ENCODE measurements at regions not wholly inside any gene's neighbourhood (a gene's known extent, or its start where the extent isn't known, plus 50 kb on each side); places are given as distances from the start of the nearest gene placed in this dataset.

- Histone ChIP-seq H3K9ac (ENCODE audit: insufficient read depth, low read length, poor library complexity, severe bottlenecking) (no peak overlapping the region), H3K27ac (ENCODE audit: low read depth in 1 of 2, low read length in 2 of 2) (no peak overlapping the region), H3K4me3 (replicated peaks in 1 of 3; ENCODE audit: low read depth in 2 of 3, low read length in 3 of 3) (no peak overlapping the region), H3K36me3 (replicated peaks in 1 of 2; ENCODE audit: control insufficient read depth in 1 of 2, insufficient read depth in 2 of 2, low read length in 2 of 2) (no peaks in the 10 kb centered on the region), H3K4me2 (replicated peaks; ENCODE audit: extremely low read depth, low read length, poor library complexity, severe bottlenecking) (no peak overlapping the region), H3K27me3 (ENCODE audit: control insufficient read depth in 2 of 2, insufficient read depth in 2 of 2, low read length in 2 of 2) (no peaks in the 10 kb centered on the region), H4K20me1 (ENCODE audit: insufficient read depth, low read length) (no peaks in the 10 kb centered on the region), H3K4me1 (ENCODE audit: control insufficient read depth in 1 of 2, insufficient read depth in 2 of 2, low read length in 2 of 2) (no peaks in the 10 kb centered on the region), H2AFZ (ENCODE audit: insufficient read depth, low read depth, low read length, poor library complexity, severe bottlenecking) (no peak overlapping the region), H3K9me3 (replicated peaks in 1 of 2; ENCODE audit: control insufficient read depth in 1 of 2, insufficient read depth in 1 of 2, low read length in 2 of 2) (peaks cover 0 to 2% of the 10 kb centered on the region in 2 donors), H3K79me2 (ENCODE audit: insufficient read depth, low read length) (no peaks in the 10 kb centered on the region)
- no peak overlapping the region for H3K27ac Mint-ChIP-seq
- H3K4me1 Mint-ChIP-seq, result no peaks in the 10 kb centered on the region
- no peak for DNase-seq
- peaks cover 0 to 4% (median 0%) of the 10 kb centered on the region in 3 donors for H3K27me3 Mint-ChIP-seq (ENCODE audit: low read depth in 3 of 3)
- TF ChIP-seq CTCF (IDR thresholded peaks at IDR 0.05), result no peak
- H3K4me3 Mint-ChIP-seq, result no peak overlapping the region
- no CpG with 5 or more reads among the region's 6 CpGs for WGBS (ENCODE audit: insufficient coverage)
- no peaks in the 10 kb centered on the region for H3K36me3 Mint-ChIP-seq
- intact Hi-C loops (cut with micrococcal nuclease), result no loop called here
- peaks cover 0 to 12% (median 4%) of the 10 kb centered on the region in 7 donors for H3K9me3 Mint-ChIP-seq
These were observed 213.4 kb upstream of the DMAC1 start for GRCh38 chr9:8012986-8013385.

- H3K4me1 ChIP-seq (ENCODE audit: control insufficient read depth in 1 of 2, insufficient read depth in 2 of 2, low read length in 2 of 2), result no peaks in the 10 kb centered on the region
- no CpG with 5 or more reads among the region's 1 CpG for WGBS (ENCODE audit: insufficient coverage)
- no peaks in the 10 kb centered on the region for H3K4me1 Mint-ChIP-seq
- H3K27ac ChIP-seq (ENCODE audit: low read depth in 1 of 2, low read length in 2 of 2), result no peak overlapping the region
- no peak overlapping the region for H2AFZ ChIP-seq (ENCODE audit: insufficient read depth, low read depth, low read length, poor library complexity, severe bottlenecking)
- H3K9ac ChIP-seq (ENCODE audit: insufficient read depth, low read length, poor library complexity, severe bottlenecking), result no peak overlapping the region
- no peak overlapping the region for H3K4me2 ChIP-seq (replicated peaks; ENCODE audit: extremely low read depth, low read length, poor library complexity, severe bottlenecking)
- intact Hi-C loops (cut with micrococcal nuclease), result no loop called here
- TF ChIP-seq CTCF (IDR thresholded peaks at IDR 0.05), result no peak
- H3K79me2 ChIP-seq (ENCODE audit: insufficient read depth, low read length), result no peaks in the 10 kb centered on the region
- no peak overlapping the region for H3K4me3 Mint-ChIP-seq
- DNase-seq, result no peak
- no peaks in the 10 kb centered on the region for H3K27me3 ChIP-seq (ENCODE audit: control insufficient read depth in 2 of 2, insufficient read depth in 2 of 2, low read length in 2 of 2)
- H3K9me3 ChIP-seq (replicated peaks in 1 of 2; ENCODE audit: control insufficient read depth in 1 of 2, insufficient read depth in 1 of 2, low read length in 2 of 2), result peaks cover 0 to 6% of the 10 kb centered on the region in 2 donors
- H3K36me3 ChIP-seq (replicated peaks in 1 of 2; ENCODE audit: control insufficient read depth in 1 of 2, insufficient read depth in 2 of 2, low read length in 2 of 2), result no peaks in the 10 kb centered on the region
- H3K9me3 Mint-ChIP-seq, result peaks cover 0 to 12% (median 8%) of the 10 kb centered on the region in 7 donors
- peaks cover 0 to 4% (median 2%) of the 10 kb centered on the region in 3 donors for H3K27me3 Mint-ChIP-seq (ENCODE audit: low read depth in 3 of 3)
- no peak overlapping the region for H3K27ac Mint-ChIP-seq
- H3K4me3 ChIP-seq (replicated peaks in 1 of 3; ENCODE audit: low read depth in 2 of 3, low read length in 3 of 3), result no peak overlapping the region
- no peaks in the 10 kb centered on the region for H3K36me3 Mint-ChIP-seq
- no peaks in the 10 kb centered on the region for H4K20me1 ChIP-seq (ENCODE audit: insufficient read depth, low read length)
These were observed 212.4 kb upstream of the DMAC1 start for GRCh38 chr9:8011974-8012373.
